ENCODE measurements at regions not wholly inside any gene's neighbourhood (a gene's known extent, or its start where the extent isn't known, plus 50 kb on each side); places are given as distances from the start of the nearest gene placed in this dataset.

DNA sequence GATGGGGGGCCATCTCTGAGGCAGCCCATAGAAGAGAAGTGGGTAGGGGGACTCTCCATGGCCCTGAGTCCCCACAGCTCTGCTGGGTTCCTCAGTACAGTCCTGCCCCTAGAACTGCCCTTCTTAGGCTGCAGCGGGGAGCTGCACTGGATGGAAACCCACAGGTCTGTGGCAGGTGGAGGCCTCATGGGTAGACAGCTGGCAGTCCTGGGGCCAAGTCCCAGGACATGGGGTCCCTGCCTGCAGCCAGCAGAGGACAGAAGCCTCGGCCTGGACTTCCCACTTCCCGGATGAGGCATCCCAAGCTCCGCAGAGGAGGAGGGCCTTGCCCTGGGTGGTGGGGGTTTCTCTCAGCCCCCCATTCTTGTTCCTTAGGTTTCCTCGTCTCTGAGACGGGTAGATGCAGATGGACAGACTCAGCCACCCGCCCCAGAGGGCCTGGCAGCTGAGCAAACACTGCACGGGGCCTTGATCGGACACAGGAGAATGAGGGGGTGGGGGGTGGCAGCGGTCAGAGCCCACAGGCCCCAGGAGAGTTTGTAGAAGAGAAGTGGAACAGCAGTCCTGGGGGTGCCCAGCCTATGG, 153.8 kb downstream of the C9orf50 start:
- TF ChIP-seq CTCF (IDR thresholded peaks at IDR 0.05) (no peak), POLR2A (IDR thresholded peaks at IDR 0.05) (no peak)
